Loucy (cell line): ENCODE measurements at regions not wholly inside any gene's neighbourhood (a gene's known extent, or its start where the extent isn't known, plus 50 kb on each side); places are given as distances from the start of the nearest gene placed in this dataset.

Experiments
- H2AFZ ChIP-seq: fragments of 200-600 bp; sonication (generic); 2 replicates; pipeline ENCODE4 v1.6.0; 2016; ENCODE audit warnings: antibody characterized with exemption, mild to moderate bottlenecking, low read length, moderate library complexity
- H3F3A ChIP-seq: fragments of 200-600 bp; 2 replicates; pipeline ENCODE4 v1.6.0; 2016; ENCODE audit warnings: antibody characterized with exemption, low read depth, mild to moderate bottlenecking
- H3K27me3 ChIP-seq: fragments of 200-600 bp; sonication (generic); 2 replicates; pipeline ENCODE4 v1.6.1; 2014; ENCODE audit warnings: low read length, mild to moderate bottlenecking; ENCODE audit not compliant: insufficient read depth, poor library complexity, severe bottlenecking
- H3K36me3 ChIP-seq: fragments of 200-600 bp; sonication (generic); 2 replicates; pipeline ENCODE4 v1.6.1; 2016; ENCODE audit warnings: low read length; ENCODE audit not compliant: insufficient read depth
- H3K4me1 ChIP-seq: fragments of 200-600 bp; sonication (generic); 2 replicates; pipeline ENCODE4 v1.5.1; 2014; ENCODE audit warnings: low read length, mild to moderate bottlenecking; ENCODE audit not compliant: insufficient read depth, poor library complexity, severe bottlenecking
- H3K4me2 ChIP-seq: fragments of 200-600 bp; sonication (generic); 2 replicates; pipeline ENCODE4 v1.6.0; 2014; ENCODE audit warnings: antibody characterized with exemption, low read length, low read depth, mild to moderate bottlenecking; ENCODE audit not compliant: poor library complexity, severe bottlenecking
- H3K4me3 ChIP-seq: fragments of 200-600 bp; sonication (generic); 2 replicates; pipeline ENCODE4 v1.5.1; 2014; ENCODE audit warnings: low read length, mild to moderate bottlenecking, mixed read lengths; ENCODE audit not compliant: poor library complexity, severe bottlenecking
- H3K79me2 ChIP-seq: fragments of 200-600 bp; sonication (generic); 2 replicates; pipeline ENCODE4 v1.6.1; 2014; ENCODE audit warnings: low read length; ENCODE audit not compliant: insufficient read depth
- H3K9ac ChIP-seq: fragments of 200-600 bp; sonication (generic); 2 replicates; pipeline ENCODE4 v1.6.0; 2014; ENCODE audit warnings: mild to moderate bottlenecking, low read depth, low read length, moderate library complexity; ENCODE audit not compliant: poor library complexity, severe bottlenecking
- H3K9me2 ChIP-seq: fragments of 200-600 bp; sonication (generic); replicated peaks from 2 replicates; pipeline ENCODE4 v1.6.1; 2016; ENCODE audit warnings: low read depth, low read length, mixed read lengths
- H3K9me3 ChIP-seq: fragments of 200-600 bp; sonication (generic); 2 replicates; pipeline ENCODE4 v1.6.1; 2014; ENCODE audit warnings: mild to moderate bottlenecking, antibody characterized with exemption, low read length, low read depth; ENCODE audit not compliant: insufficient read depth
- H4K20me1 ChIP-seq: fragments of 200-600 bp; sonication (generic); 2 replicates; pipeline ENCODE4 v1.6.0; 2014; ENCODE audit warnings: antibody characterized with exemption, low read length, mild to moderate bottlenecking; ENCODE audit not compliant: insufficient read depth, poor library complexity, severe bottlenecking
- EZH2phosphoT487 ChIP-seq: fragments of 200-600 bp; IDR thresholded peaks from 2 replicates; pipeline ENCODE4 v1.6.1; 2018; ENCODE audit warnings: antibody characterized with exemption, mild to moderate bottlenecking, moderate library complexity, borderline replicate concordance
- TF ChIP-seq, protein P1 (sequence below): fragments of 200-600 bp; sonication (generic); conservative IDR thresholded peaks from 2 replicates; pipeline ENCODE4 v1.5.1; 2014; ENCODE audit warnings: mild to moderate bottlenecking, antibody characterized with exemption, low read length

DNA sequence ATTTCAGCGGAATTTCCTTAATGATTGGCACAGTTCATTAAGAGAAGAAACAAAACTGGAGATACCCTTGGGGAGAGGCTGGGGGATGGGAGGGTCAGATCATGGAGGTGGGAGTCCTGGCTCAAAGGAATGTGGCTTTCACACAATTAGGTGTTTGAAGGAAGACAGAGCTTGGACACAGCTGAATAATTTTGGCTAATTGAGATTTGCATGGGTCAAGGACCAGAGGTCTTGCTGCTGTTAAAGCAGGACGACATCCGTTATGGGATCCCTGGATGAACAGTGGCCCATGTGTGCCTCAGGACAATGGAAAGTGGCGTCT, 160.3 kb downstream of the HS3ST3B1 start:
- Histone ChIP-seq H4K20me1 (no peaks in the 10 kb centered on the region), H3K27me3 (no peaks in the 10 kb centered on the region), H3K36me3 (no peaks in the 10 kb centered on the region), H3K79me2 (no peaks in the 10 kb centered on the region), H3K4me2 (no peak overlapping the region), H3K9me2 (no peaks in the 10 kb centered on the region), H3K4me1 (no peaks in the 10 kb centered on the region), H3F3A (no peaks in the 10 kb centered on the region), H2AFZ (no peak overlapping the region), H3K4me3 (no peak overlapping the region), H3K9ac (no peak overlapping the region), H3K9me3 (no peaks in the 10 kb centered on the region; the same call in 1 of the 2 replicates)
- TF ChIP-seq EZH2phosphoT487, result no peak
- TF ChIP-seq, protein P1, sequence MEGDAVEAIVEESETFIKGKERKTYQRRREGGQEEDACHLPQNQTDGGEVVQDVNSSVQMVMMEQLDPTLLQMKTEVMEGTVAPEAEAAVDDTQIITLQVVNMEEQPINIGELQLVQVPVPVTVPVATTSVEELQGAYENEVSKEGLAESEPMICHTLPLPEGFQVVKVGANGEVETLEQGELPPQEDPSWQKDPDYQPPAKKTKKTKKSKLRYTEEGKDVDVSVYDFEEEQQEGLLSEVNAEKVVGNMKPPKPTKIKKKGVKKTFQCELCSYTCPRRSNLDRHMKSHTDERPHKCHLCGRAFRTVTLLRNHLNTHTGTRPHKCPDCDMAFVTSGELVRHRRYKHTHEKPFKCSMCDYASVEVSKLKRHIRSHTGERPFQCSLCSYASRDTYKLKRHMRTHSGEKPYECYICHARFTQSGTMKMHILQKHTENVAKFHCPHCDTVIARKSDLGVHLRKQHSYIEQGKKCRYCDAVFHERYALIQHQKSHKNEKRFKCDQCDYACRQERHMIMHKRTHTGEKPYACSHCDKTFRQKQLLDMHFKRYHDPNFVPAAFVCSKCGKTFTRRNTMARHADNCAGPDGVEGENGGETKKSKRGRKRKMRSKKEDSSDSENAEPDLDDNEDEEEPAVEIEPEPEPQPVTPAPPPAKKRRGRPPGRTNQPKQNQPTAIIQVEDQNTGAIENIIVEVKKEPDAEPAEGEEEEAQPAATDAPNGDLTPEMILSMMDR, result no peak

DNA sequence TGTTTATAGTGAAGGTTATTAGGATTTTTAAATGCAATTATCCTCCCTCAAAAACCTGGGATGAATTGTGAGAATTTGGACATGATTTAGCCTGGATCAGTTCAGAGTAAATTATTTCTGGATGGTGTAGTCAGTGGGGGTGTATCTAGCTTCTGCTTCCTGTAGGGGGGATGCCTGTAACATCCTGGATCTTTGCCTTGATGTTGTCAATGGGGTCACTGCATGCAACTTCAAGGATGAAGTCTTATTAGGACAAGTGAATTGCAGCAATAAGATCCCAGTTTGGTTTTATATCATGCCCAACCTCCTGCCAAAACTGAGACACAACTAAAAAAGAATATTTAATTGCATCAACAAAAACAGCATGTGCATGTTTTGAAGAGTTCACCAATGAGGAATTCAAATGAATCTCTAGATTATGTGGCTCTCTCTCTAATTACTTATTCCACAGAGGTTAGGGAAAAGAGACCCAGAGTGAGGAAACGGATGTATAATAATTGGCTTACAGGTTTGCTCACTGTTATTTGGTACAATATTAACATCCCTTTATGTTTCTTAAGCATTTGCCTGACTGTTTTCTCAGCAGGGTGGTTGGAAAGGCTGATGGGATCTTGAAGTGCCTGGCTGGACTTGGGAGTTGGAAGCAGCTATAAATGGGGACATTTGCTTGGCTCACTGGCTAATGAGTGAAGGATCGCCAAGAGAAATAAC, 159.8 kb downstream of the HS3ST3B1 start:
- no peak overlapping the region for H3K9ac ChIP-seq
- no peaks in the 10 kb centered on the region for H3K9me2 ChIP-seq
- H3F3A ChIP-seq, result no peaks in the 10 kb centered on the region
- no peaks in the 10 kb centered on the region for H4K20me1 ChIP-seq
- no peak overlapping the region for H3K4me3 ChIP-seq
- H3K4me1 ChIP-seq, result no peaks in the 10 kb centered on the region
- H3K79me2 ChIP-seq, result no peaks in the 10 kb centered on the region
- H3K4me2 ChIP-seq, result no peak overlapping the region
- H2AFZ ChIP-seq, result no peak overlapping the region
- no peak for TF ChIP-seq EZH2phosphoT487
- TF ChIP-seq, protein P1, result no peak
- no peaks in the 10 kb centered on the region for H3K9me3 ChIP-seq
- no peaks in the 10 kb centered on the region for H3K36me3 ChIP-seq
- no peaks in the 10 kb centered on the region for H3K27me3 ChIP-seq

- Histone ChIP-seq H3F3A (no peaks in the 10 kb centered on the region), H3K79me2 (no peaks in the 10 kb centered on the region), H3K36me3 (no peaks in the 10 kb centered on the region), H4K20me1 (no peaks in the 10 kb centered on the region), H3K27me3 (no peaks in the 10 kb centered on the region), H3K9me3 (no peaks in the 10 kb centered on the region), H3K4me1 (no peaks in the 10 kb centered on the region), H3K9ac (no peak overlapping the region), H2AFZ (no peak overlapping the region), H3K9me2 (no peaks in the 10 kb centered on the region), H3K4me2 (no peak overlapping the region), H3K4me3 (no peak overlapping the region)
- TF ChIP-seq, protein P1, result no peak
- TF ChIP-seq EZH2phosphoT487, result no peak
These were observed 159.1 kb downstream of the HS3ST3B1 start for GRCh38 chr17:14459955-14460354.
